SK-N-SH (cell line): ENCODE measurements at regions not wholly inside any gene's neighbourhood (a gene's known extent, or its start where the extent isn't known, plus 50 kb on each side); places are given as distances from the start of the nearest gene placed in this dataset.

Source experiments
- CTCF ChIA-PET: fragments of 300-600, 350-600 bp; formaldehyde crosslinking; extraction: SDS; loops from one replicate; lab custom pipeline; 2021; lab: Yijun Ruan, JAX
- POLR2A ChIA-PET: fragments of 350-600 bp; sonication (Branson Sonifier 250); formaldehyde crosslinking; extraction: SDS; loops from one replicate; lab custom pipeline; 2020; ENCODE audit warnings: antibody characterized with exemption, inconsistent platforms; lab: Yijun Ruan, JAX
- DNase-seq: peaks from one replicate; pipeline ENCODE4 v3.0.0; 2012
- H2AFZ ChIP-seq: fragments of 200-600 bp; sonication (generic); 2 replicates; pipeline ENCODE4 v1.8.1; 2016; ENCODE audit warnings: antibody characterized with exemption, mild to moderate bottlenecking, low read depth
- H3F3A ChIP-seq: fragments of 200-600 bp; sonication (generic); replicated peaks from 2 replicates; pipeline ENCODE3; 2016; ENCODE audit warnings: antibody characterized with exemption, mild to moderate bottlenecking; ENCODE audit not compliant: insufficient read depth
- H3K27ac ChIP-seq, 2 experiments: fragments of 200-500 bp in 1 of 2; fragments of 200-600 bp in 1 of 2; sonication (Bioruptor generic) in 1 of 2; sonication (generic), shearing (Covaris generic) in 1 of 2; 2 replicates each; pipeline versions ENCODE4 v1.5.1 to v1.6.1; 2014 to 2016; ENCODE audit warnings: low read depth in 2 of 2, inconsistent platforms in 1 of 2, low read length in 1 of 2, mild to moderate bottlenecking in 1 of 2, mixed read lengths in 1 of 2
- H3K27me3 ChIP-seq: fragments of 200-600 bp; sonication (generic), shearing (Covaris generic); 2 replicates; pipeline ENCODE4 v1.6.1; 2016; ENCODE audit warnings: mixed run types; ENCODE audit not compliant: insufficient read depth
- H3K36me3 ChIP-seq, 2 experiments: fragments of 200-500 bp in 1 of 2; fragments of 200-600 bp in 1 of 2; sonication (Bioruptor generic) in 1 of 2; sonication (generic) in 1 of 2; replicated peaks in 1 of 2; 2 replicates each; pipeline versions ENCODE3 to v1.5.1; 2014 to 2016; ENCODE audit warnings: low read length in 1 of 2, mild to moderate bottlenecking in 1 of 2; ENCODE audit not compliant: insufficient read depth in 2 of 2, control insufficient read depth in 1 of 2
- H3K4me1 ChIP-seq, 2 experiments: fragments of 200-500 bp in 1 of 2; fragments of 200-600 bp in 1 of 2; sonication (Bioruptor generic) in 1 of 2; sonication (generic), shearing (Covaris generic) in 1 of 2; 2 replicates each; pipeline versions ENCODE4 v1.5.1 to v1.6.1; 2014 to 2016; ENCODE audit warnings: low read depth in 1 of 2, low read length in 1 of 2, mixed run types in 1 of 2; ENCODE audit not compliant: insufficient read depth in 2 of 2, control insufficient read depth in 1 of 2
- H3K4me2 ChIP-seq: fragments of 200-600 bp; sonication (generic), shearing (Covaris generic); 2 replicates; pipeline ENCODE4 v1.6.1; 2017; ENCODE audit warnings: mixed run types
- H3K4me3 ChIP-seq, 2 experiments: fragments of 200-500 bp in 1 of 2; fragments of 200-600 bp in 1 of 2; sonication (Bioruptor generic) in 1 of 2; sonication (generic), shearing (Covaris generic) in 1 of 2; 2 replicates each; pipeline versions ENCODE4 v1.5.1 to v1.8.1; 2014 to 2016; ENCODE audit warnings: low read depth in 2 of 2, inconsistent platforms in 1 of 2, low read length in 1 of 2, mild to moderate bottlenecking in 1 of 2, mixed read lengths in 1 of 2, moderate library complexity in 1 of 2
- H3K79me2 ChIP-seq: fragments of 200-600 bp; sonication (generic); 2 replicates; pipeline ENCODE4 v1.8.1; 2017; ENCODE audit warnings: mild to moderate bottlenecking; ENCODE audit not compliant: insufficient read depth
- H3K9ac ChIP-seq: fragments of 200-600 bp; sonication (generic); 2 replicates; pipeline ENCODE4 v1.6.1; 2017; ENCODE audit warnings: mixed run types
- H3K9me2 ChIP-seq: fragments of 200-600 bp; sonication (generic); 2 replicates; pipeline ENCODE4 v1.6.1; 2017; ENCODE audit warnings: mixed run types
- H3K9me3 ChIP-seq: fragments of 200-600 bp; sonication (generic); 2 replicates; pipeline ENCODE4 v1.6.1; 2017; ENCODE audit warnings: mixed run types, mild to moderate bottlenecking, moderate library complexity
- H4K20me1 ChIP-seq: fragments of 200-600 bp; sonication (generic); 2 replicates; pipeline ENCODE4 v1.6.1; 2017; ENCODE audit warnings: mild to moderate bottlenecking, mixed run types; ENCODE audit not compliant: insufficient read depth
- ELF1 ChIP-seq: IDR thresholded peaks from 2 replicates; pipeline ENCODE4 v1.4.0; 2012
- EZH2phosphoT487 ChIP-seq: fragments of 200-600 bp; sonication (generic); IDR thresholded peaks from 2 replicates; pipeline ENCODE4 v1.6.1; 2017; ENCODE audit warnings: low read depth, mixed run types, mild to moderate bottlenecking, antibody characterized with exemption, moderate library complexity, borderline replicate concordance
- FOXJ3 ChIP-seq: sonication (generic); formaldehyde crosslinking; IDR thresholded peaks from 2 replicates; pipeline ENCODE4 v1.5.1; 2020; ENCODE audit warnings: mild to moderate bottlenecking, missing genetic modification reagents
- GABPA ChIP-seq: IDR thresholded peaks from 2 replicates; pipeline ENCODE4 v1.4.0; 2012; ENCODE audit warnings: low read depth, mild to moderate bottlenecking
- NFIC ChIP-seq: IDR thresholded peaks from 2 replicates; pipeline ENCODE4 v1.4.0; 2012; ENCODE audit warnings: borderline replicate concordance
- POLR2AphosphoS5 ChIP-seq: IDR thresholded peaks from 2 replicates; pipeline ENCODE4 v1.6.1; 2012; ENCODE audit warnings: low read depth, low read length
- RAD21 ChIP-seq: IDR thresholded peaks from 2 replicates; pipeline ENCODE4 v1.6.1; 2012; ENCODE audit warnings: mild to moderate bottlenecking, low read length
- SIN3A ChIP-seq: IDR thresholded peaks from 2 replicates; pipeline ENCODE4 v1.6.1; 2012; ENCODE audit warnings: low read depth, mild to moderate bottlenecking, low read length, moderate library complexity, borderline replicate concordance
- SMC3 ChIP-seq: IDR thresholded peaks from 2 replicates; pipeline ENCODE4 v1.6.1; 2012; ENCODE audit warnings: low read depth, low read length, improper control_type of control experiment
- TAF1 ChIP-seq: IDR thresholded peaks from 2 replicates; pipeline ENCODE4 v1.6.1; 2012; ENCODE audit warnings: low read depth, mild to moderate bottlenecking, low read length, moderate library complexity, borderline replicate concordance
- TCF12 ChIP-seq: IDR thresholded peaks from 2 replicates; pipeline ENCODE4 v1.4.0; 2012
- TEAD4 ChIP-seq: IDR thresholded peaks from 2 replicates; pipeline ENCODE4 v1.4.0; 2012; ENCODE audit warnings: mild to moderate bottlenecking, borderline replicate concordance; ENCODE audit not compliant: insufficient read depth
- YY1 ChIP-seq: IDR thresholded peaks from 2 replicates; pipeline ENCODE4 v1.4.0; 2012; ENCODE audit warnings: low read depth, mild to moderate bottlenecking
- WGBS: methylation state at CpG from one replicate; pipeline ENCODE4 v1.1.6; 2017; ENCODE audit warnings: low lambda C conversion rate; 5-methylcytosine and 5-hydroxymethylcytosine counted together
- TF ChIP-seq, protein P1 (sequence below): fragments of 200-600 bp; sonication (generic); IDR thresholded peaks from 2 replicates; pipeline ENCODE4 v1.6.1; 2017; ENCODE audit warnings: antibody characterized with exemption, mild to moderate bottlenecking, moderate library complexity
- TF ChIP-seq, protein P2 (sequence below): fragments of 150-350 bp; IDR thresholded peaks from 2 replicates; pipeline ENCODE4 v1.6.1; 2017; ENCODE audit warnings: antibody characterized with exemption, low read length, low read depth, borderline replicate concordance
- TF ChIP-seq, protein P3 (sequence below): IDR thresholded peaks from 2 replicates; pipeline ENCODE4 v1.4.0; 2012; ENCODE audit warnings: low read depth, borderline replicate concordance
- TF ChIP-seq, protein P4 (sequence below): IDR thresholded peaks from 2 replicates; pipeline ENCODE4 v1.4.0; 2012; ENCODE audit warnings: low read depth, borderline replicate concordance

DNA sequence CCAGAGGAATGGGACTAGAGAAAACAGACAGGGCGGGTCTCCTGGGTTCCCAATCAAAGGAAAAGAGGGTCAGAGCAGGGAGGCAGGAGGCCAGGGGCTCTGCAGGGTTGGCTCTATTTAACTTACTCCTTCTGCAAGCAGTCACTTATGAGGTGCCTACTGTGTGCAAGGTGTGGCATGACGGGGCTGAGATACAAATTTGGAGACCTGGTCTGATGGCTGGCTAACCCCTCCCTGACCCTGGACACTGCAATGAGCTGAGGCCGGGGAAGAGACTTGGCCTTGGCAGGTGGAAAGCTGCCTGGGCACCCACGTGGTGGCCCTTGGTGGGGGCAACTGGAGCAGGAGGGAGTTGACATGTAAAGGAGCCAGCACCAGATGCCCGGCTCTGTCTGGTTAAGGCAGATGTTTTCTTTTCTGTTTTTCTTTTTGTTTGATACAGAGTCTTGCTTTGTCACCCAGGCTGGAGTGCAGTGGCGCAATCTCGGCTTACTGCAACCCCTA lies 148.5 kb upstream of the GATA6 start:
- Histone ChIP-seq H4K20me1 (no peaks in the 10 kb centered on the region), H2AFZ (no peak overlapping the region), H3K27me3 (peaks cover 17% of the 10 kb centered on the region; the same call in 1 of the 2 replicates), H3F3A (no peaks in the 10 kb centered on the region), H3K9me3 (no peaks in the 10 kb centered on the region), H3K9ac (no peak overlapping the region), H3K4me3 (no peak overlapping the region), H3K9me2 (no peaks in the 10 kb centered on the region), H3K4me1 (no peaks in the 10 kb centered on the region), H3K36me3 (no peaks in the 10 kb centered on the region), H3K27ac (no peak overlapping the region), H3K79me2 (no peaks in the 10 kb centered on the region), H3K4me2 (no peak overlapping the region)
- 14% methylated on average over 6 of the region's 7 CpGs for WGBS
- no peak for DNase-seq
- TF ChIP-seq, protein P1, sequence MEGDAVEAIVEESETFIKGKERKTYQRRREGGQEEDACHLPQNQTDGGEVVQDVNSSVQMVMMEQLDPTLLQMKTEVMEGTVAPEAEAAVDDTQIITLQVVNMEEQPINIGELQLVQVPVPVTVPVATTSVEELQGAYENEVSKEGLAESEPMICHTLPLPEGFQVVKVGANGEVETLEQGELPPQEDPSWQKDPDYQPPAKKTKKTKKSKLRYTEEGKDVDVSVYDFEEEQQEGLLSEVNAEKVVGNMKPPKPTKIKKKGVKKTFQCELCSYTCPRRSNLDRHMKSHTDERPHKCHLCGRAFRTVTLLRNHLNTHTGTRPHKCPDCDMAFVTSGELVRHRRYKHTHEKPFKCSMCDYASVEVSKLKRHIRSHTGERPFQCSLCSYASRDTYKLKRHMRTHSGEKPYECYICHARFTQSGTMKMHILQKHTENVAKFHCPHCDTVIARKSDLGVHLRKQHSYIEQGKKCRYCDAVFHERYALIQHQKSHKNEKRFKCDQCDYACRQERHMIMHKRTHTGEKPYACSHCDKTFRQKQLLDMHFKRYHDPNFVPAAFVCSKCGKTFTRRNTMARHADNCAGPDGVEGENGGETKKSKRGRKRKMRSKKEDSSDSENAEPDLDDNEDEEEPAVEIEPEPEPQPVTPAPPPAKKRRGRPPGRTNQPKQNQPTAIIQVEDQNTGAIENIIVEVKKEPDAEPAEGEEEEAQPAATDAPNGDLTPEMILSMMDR, result no peak
- TF ChIP-seq, protein P2, sequence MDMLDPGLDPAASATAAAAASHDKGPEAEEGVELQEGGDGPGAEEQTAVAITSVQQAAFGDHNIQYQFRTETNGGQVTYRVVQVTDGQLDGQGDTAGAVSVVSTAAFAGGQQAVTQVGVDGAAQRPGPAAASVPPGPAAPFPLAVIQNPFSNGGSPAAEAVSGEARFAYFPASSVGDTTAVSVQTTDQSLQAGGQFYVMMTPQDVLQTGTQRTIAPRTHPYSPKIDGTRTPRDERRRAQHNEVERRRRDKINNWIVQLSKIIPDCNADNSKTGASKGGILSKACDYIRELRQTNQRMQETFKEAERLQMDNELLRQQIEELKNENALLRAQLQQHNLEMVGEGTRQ, result no peak
- no peak for TF ChIP-seq SMC3
- no peak for TF ChIP-seq GABPA
- TF ChIP-seq FOXJ3 (CRISPR knock-in tag), result no peak
- no peak for TF ChIP-seq TAF1
- no peak for TF ChIP-seq NFIC
- TF ChIP-seq ELF1, result no peak
- TF ChIP-seq, protein P3, sequence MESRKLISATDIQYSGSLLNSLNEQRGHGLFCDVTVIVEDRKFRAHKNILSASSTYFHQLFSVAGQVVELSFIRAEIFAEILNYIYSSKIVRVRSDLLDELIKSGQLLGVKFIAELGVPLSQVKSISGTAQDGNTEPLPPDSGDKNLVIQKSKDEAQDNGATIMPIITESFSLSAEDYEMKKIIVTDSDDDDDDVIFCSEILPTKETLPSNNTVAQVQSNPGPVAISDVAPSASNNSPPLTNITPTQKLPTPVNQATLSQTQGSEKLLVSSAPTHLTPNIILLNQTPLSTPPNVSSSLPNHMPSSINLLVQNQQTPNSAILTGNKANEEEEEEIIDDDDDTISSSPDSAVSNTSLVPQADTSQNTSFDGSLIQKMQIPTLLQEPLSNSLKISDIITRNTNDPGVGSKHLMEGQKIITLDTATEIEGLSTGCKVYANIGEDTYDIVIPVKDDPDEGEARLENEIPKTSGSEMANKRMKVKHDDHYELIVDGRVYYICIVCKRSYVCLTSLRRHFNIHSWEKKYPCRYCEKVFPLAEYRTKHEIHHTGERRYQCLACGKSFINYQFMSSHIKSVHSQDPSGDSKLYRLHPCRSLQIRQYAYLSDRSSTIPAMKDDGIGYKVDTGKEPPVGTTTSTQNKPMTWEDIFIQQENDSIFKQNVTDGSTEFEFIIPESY, result no peak
- no peak for TF ChIP-seq YY1
- TF ChIP-seq TCF12, result no peak
- no peak for TF ChIP-seq EZH2phosphoT487
- no peak for TF ChIP-seq SIN3A
- TF ChIP-seq RAD21, result no peak
- no peak for TF ChIP-seq POLR2AphosphoS5
- TF ChIP-seq, protein P4, sequence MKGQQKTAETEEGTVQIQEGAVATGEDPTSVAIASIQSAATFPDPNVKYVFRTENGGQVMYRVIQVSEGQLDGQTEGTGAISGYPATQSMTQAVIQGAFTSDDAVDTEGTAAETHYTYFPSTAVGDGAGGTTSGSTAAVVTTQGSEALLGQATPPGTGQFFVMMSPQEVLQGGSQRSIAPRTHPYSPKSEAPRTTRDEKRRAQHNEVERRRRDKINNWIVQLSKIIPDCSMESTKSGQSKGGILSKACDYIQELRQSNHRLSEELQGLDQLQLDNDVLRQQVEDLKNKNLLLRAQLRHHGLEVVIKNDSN, result no peak
- TF ChIP-seq TEAD4, result no peak
- ChIA-PET CTCF (no interaction called here), POLR2A (no interaction called here)
